Thyroid gland (tissue), 4 donors: ENCODE measurements at regions not wholly inside any gene's neighbourhood (a gene's known extent, or its start where the extent isn't known, plus 50 kb on each side); places are given as distances from the start of the nearest gene placed in this dataset.

Experiments used
- POLR2A ChIP-seq, 2 donors: fragments of 450-650 bp; IDR thresholded peaks; one replicate each; pipeline ENCODE4 v1.6.1; 2017; ENCODE audit warnings: antibody characterized with exemption in 2 of 2, mild to moderate bottlenecking in 2 of 2, moderate library complexity in 1 of 2
- TF ChIP-seq, protein P1 (sequence below), 6 experiments: fragments of 200-600 bp in 3 of 6; fragments of 450-650 bp in 3 of 6; sonication (generic) in 3 of 6; IDR thresholded peaks; one replicate each; pipeline ENCODE4 v1.5.1; 2016 to 2019; ENCODE audit warnings: antibody characterized with exemption in 6 of 6, mild to moderate bottlenecking in 2 of 6, inconsistent platforms in 1 of 6, moderate library complexity in 1 of 6

DNA sequence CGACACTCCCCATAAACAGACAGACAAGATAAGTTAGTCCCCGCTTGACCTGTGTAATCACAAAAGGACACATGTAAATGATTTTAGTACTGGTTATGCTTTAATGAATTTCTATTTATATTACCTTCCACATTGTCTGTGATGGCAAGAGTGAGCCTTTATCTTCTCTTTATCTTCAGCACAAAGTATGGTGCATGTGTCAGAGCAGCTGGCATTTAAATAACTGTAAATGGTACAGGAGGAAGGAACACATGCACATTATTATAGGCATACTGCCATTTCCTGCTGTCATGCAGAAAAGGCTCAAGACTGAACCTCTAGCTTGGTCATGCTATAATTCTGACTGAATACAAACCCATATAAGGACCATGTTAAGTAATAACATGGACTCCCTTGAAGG lies 1342.7 kb upstream of the TENM4 start:
- TF ChIP-seq, protein P1, sequence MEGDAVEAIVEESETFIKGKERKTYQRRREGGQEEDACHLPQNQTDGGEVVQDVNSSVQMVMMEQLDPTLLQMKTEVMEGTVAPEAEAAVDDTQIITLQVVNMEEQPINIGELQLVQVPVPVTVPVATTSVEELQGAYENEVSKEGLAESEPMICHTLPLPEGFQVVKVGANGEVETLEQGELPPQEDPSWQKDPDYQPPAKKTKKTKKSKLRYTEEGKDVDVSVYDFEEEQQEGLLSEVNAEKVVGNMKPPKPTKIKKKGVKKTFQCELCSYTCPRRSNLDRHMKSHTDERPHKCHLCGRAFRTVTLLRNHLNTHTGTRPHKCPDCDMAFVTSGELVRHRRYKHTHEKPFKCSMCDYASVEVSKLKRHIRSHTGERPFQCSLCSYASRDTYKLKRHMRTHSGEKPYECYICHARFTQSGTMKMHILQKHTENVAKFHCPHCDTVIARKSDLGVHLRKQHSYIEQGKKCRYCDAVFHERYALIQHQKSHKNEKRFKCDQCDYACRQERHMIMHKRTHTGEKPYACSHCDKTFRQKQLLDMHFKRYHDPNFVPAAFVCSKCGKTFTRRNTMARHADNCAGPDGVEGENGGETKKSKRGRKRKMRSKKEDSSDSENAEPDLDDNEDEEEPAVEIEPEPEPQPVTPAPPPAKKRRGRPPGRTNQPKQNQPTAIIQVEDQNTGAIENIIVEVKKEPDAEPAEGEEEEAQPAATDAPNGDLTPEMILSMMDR (IDR thresholded peaks at IDR 0.05) = no peak
- no peak for TF ChIP-seq POLR2A (IDR thresholded peaks at IDR 0.05)
